ENCODE measurements at regions not wholly inside any gene's neighbourhood (a gene's known extent, or its start where the extent isn't known, plus 50 kb on each side); places are given as distances from the start of the nearest gene placed in this dataset.

GRCh38 chr16:85182774-85183173 is 70.5 kb upstream of the CIBAR2 start:
- TF ChIP-seq CTCF (IDR thresholded peaks at IDR 0.05; ENCODE audit: poor library complexity) (no peak), EZH2 (IDR thresholded peaks at IDR 0.05; ENCODE audit: borderline replicate concordance) (no peak), EZH2phosphoT487 (IDR thresholded peaks at IDR 0.05; ENCODE audit: low read depth, severe bottlenecking, unreplicated experiment) (no peak)
- H3K36me3 ChIP-seq (replicated peaks; ENCODE audit: insufficient read depth, low read depth), result no peaks in the 10 kb centered on the region

GRCh38 chr16:85183564-85183963 is 71.3 kb upstream of the CIBAR2 start:
- no peaks in the 10 kb centered on the region for H3K36me3 ChIP-seq (replicated peaks; ENCODE audit: insufficient read depth, low read depth)
- H3K79me2 ChIP-seq, result peaks cover 79% of the 10 kb centered on the region
- TF ChIP-seq EZH2phosphoT487 (IDR thresholded peaks at IDR 0.05; ENCODE audit: low read depth, severe bottlenecking, unreplicated experiment), result no peak
- TF ChIP-seq EZH2 (IDR thresholded peaks at IDR 0.05; ENCODE audit: borderline replicate concordance), result no peak
- no peak for TF ChIP-seq CTCF (IDR thresholded peaks at IDR 0.05; ENCODE audit: poor library complexity)
- peaks cover 14% of the 10 kb centered on the region for H4K20me1 ChIP-seq (ENCODE audit: insufficient read depth, poor library complexity, severe bottlenecking)
- H3K9me3 ChIP-seq (ENCODE audit: low read depth), result no peaks in the 10 kb centered on the region
- H3K4me1 ChIP-seq (ENCODE audit: insufficient read depth), result peaks cover 12% of the 10 kb centered on the region
- H3K27me3 ChIP-seq, result no peaks in the 10 kb centered on the region
- WGBS (ENCODE audit: low lambda C conversion rate, missing lambda C conversion rate), result 96% methylated on average over 5 of the region's 5 CpGs
- H3K27ac ChIP-seq, result no peak overlapping the region
- no peak overlapping the region for H2AFZ ChIP-seq
- no peak overlapping the region for H3K4me3 ChIP-seq
- DNase-seq (ENCODE audit: low spot score), result no peak
- H3K4me2 ChIP-seq, result no peak overlapping the region
- H3K9me2 ChIP-seq (replicated peaks; ENCODE audit: insufficient read depth), result no peaks in the 10 kb centered on the region

More at GRCh38 chr16:85182774-85183173, 70.5 kb upstream of the CIBAR2 start:
- no peak overlapping the region for H3K27ac ChIP-seq
- no peaks in the 10 kb centered on the region for H3K9me3 ChIP-seq (ENCODE audit: low read depth)
- peaks cover 79% of the 10 kb centered on the region for H3K79me2 ChIP-seq
- 96% methylated on average over 12 of the region's 13 CpGs for WGBS (ENCODE audit: low lambda C conversion rate, missing lambda C conversion rate)
- no peak overlapping the region for H2AFZ ChIP-seq
- peaks cover 14% of the 10 kb centered on the region for H4K20me1 ChIP-seq (ENCODE audit: insufficient read depth, poor library complexity, severe bottlenecking)
- DNase-seq (ENCODE audit: low spot score), result no peak
- H3K4me1 ChIP-seq (ENCODE audit: insufficient read depth), result peaks cover 11% of the 10 kb centered on the region
- no peaks in the 10 kb centered on the region for H3K9me2 ChIP-seq (replicated peaks; ENCODE audit: insufficient read depth)
- no peak overlapping the region for H3K4me2 ChIP-seq
- H3K27me3 ChIP-seq, result no peaks in the 10 kb centered on the region
- H3K4me3 ChIP-seq, result no peak overlapping the region

DNA sequence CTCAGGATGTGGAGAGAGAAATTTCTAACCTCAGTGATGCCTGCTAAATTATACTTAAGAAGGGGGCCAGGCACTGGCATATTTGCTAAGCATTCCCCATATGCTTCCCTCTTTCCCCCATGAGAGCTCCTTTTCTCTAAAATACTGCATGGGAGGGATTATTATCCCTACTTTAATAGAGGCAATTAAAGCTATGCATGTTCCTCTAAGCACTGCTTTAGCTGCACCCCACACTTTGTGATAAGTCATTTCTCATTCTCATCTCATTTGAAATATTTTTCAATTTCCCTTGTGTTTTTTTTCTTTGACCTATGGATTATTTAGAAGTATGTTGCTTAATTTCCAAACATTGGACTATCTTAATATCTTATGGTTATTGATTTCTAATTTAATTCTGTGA is 72.1 kb upstream of the CIBAR2 start:
- H3K27ac ChIP-seq, result no peak overlapping the region

More for the DNA sequence above, 72.1 kb upstream of the CIBAR2 start:
- Histone ChIP-seq H3K9me2 (replicated peaks; ENCODE audit: insufficient read depth) (no peaks in the 10 kb centered on the region), H3K9me3 (ENCODE audit: low read depth) (no peaks in the 10 kb centered on the region), H3K27me3 (no peaks in the 10 kb centered on the region), H3K79me2 (peaks cover 73% of the 10 kb centered on the region), H3K36me3 (replicated peaks; ENCODE audit: insufficient read depth, low read depth) (no peaks in the 10 kb centered on the region), H3K4me1 (ENCODE audit: insufficient read depth) (peaks cover 12% of the 10 kb centered on the region), H4K20me1 (ENCODE audit: insufficient read depth, poor library complexity, severe bottlenecking) (peaks cover 11% of the 10 kb centered on the region), H3K4me3 (no peak overlapping the region), H2AFZ (no peak overlapping the region), H3K4me2 (no peak overlapping the region)
- no peak for DNase-seq (ENCODE audit: low spot score)
- no peak for TF ChIP-seq EZH2 (IDR thresholded peaks at IDR 0.05; ENCODE audit: borderline replicate concordance)
- TF ChIP-seq CTCF (IDR thresholded peaks at IDR 0.05; ENCODE audit: poor library complexity), result no peak
- no peak for TF ChIP-seq EZH2phosphoT487 (IDR thresholded peaks at IDR 0.05; ENCODE audit: low read depth, severe bottlenecking, unreplicated experiment)

Measured in hepatocyte (in vitro differentiated cells).